Esophagus muscularis mucosa (tissue), 4 donors: ENCODE measurements at regions not wholly inside any gene's neighbourhood (a gene's known extent, or its start where the extent isn't known, plus 50 kb on each side); places are given as distances from the start of the nearest gene placed in this dataset.

ENCODE experiments used
- DNase-seq: peaks from one replicate; pipeline ENCODE4 v3.0.0-alpha.2; 2017; ENCODE audit errors: extremely low spot score
- H3K27ac ChIP-seq, 4 donors: fragments of 200-600 bp; sonication (generic); replicated peaks in 1 of 4; 1 replicate in 3 of 4; 2 replicates in 1 of 4; pipeline ENCODE4 v1.5.1; 2016 to 2019; ENCODE audit warnings: mild to moderate bottlenecking in 1 of 4
- H3K27me3 ChIP-seq, 4 donors: fragments of 200-600 bp; sonication (generic); one replicate each; pipeline versions ENCODE4 v1.5.1 to v1.6.0; 2016 to 2019
- H3K36me3 ChIP-seq, 4 donors: fragments of 200-600 bp; sonication (generic); one replicate each; pipeline ENCODE4 v1.5.1; 2016 to 2019
- H3K4me1 ChIP-seq, 4 donors: fragments of 200-600 bp; sonication (generic); one replicate each; pipeline ENCODE4 v1.5.1; 2016 to 2019
- H3K4me3 ChIP-seq, 4 donors: fragments of 200-600 bp; sonication (generic); 1 replicate in 2 of 4; 2 replicates in 2 of 4; pipeline ENCODE4 v1.5.1; 2016 to 2019; ENCODE audit warnings: mild to moderate bottlenecking in 4 of 4, moderate library complexity in 1 of 4
- H3K9me3 ChIP-seq, 4 donors: fragments of 200-600 bp; sonication (generic); 1 replicate in 3 of 4; 2 replicates in 1 of 4; pipeline ENCODE4 v1.5.1; 2016 to 2019
- EP300 ChIP-seq: sonication (generic); formaldehyde crosslinking; IDR thresholded peaks from one replicate; pipeline ENCODE4 v1.6.1; 2017; ENCODE audit warnings: antibody characterized with exemption
- POLR2A ChIP-seq: fragments of 450-650 bp; IDR thresholded peaks from one replicate; pipeline ENCODE4 v1.6.1; 2017; ENCODE audit warnings: antibody characterized with exemption, moderate library complexity, mild to moderate bottlenecking, low read depth
- POLR2AphosphoS5 ChIP-seq, 2 donors: sonication (generic); formaldehyde crosslinking; IDR thresholded peaks; one replicate each; pipeline ENCODE4 v1.6.1; 2017; ENCODE audit warnings: antibody characterized with exemption in 2 of 2
- WGBS: methylation state at CpG from one replicate; pipeline ENCODE4 v1.1.5; 2018; 5-methylcytosine and 5-hydroxymethylcytosine counted together
- intact Hi-C: fragments of 100-400 bp; cut with DNase I; formaldehyde crosslinking; loops from one replicate; pipeline ENCODE4 v1.15.1; 2023
- TF ChIP-seq, protein P1 (sequence below), 3 experiments: fragments of 200-600 bp in 2 of 3; fragments of 450-650 bp in 1 of 3; sonication (generic) in 2 of 3; IDR thresholded peaks; one replicate each; pipeline ENCODE4 v1.5.1; 2017 to 2019; ENCODE audit warnings: antibody characterized with exemption in 3 of 3, mild to moderate bottlenecking in 2 of 3, moderate library complexity in 1 of 3

DNA sequence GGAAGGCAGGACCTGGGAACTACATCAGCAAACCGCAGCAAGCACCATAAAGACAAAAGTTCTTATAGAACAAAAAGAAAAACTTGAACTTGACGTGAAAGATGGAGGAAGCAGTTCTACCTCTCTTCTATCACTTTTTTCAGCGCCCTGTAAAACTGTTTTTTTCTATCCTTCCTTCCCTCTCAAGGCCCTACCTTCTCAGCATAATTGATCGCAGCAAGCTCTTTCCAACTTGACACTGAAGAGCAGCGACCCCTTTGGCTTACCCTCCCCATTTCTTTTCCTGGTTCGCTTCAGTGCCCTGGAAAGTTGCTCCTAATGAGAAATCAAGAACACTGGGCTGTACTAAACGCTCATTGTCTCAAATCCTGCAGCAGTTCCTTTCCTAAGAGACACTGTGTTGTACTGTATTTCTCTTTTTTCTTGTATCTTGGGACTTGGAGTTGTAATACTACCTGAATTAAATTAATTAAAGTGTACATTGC, 150.6 kb upstream of the SLC4A4 start:
- DNase-seq, result no peak
- TF ChIP-seq EP300 (no peak), POLR2AphosphoS5 (IDR thresholded peaks at IDR 0.05) (no peak), POLR2A (no peak)
- TF ChIP-seq, protein P1, sequence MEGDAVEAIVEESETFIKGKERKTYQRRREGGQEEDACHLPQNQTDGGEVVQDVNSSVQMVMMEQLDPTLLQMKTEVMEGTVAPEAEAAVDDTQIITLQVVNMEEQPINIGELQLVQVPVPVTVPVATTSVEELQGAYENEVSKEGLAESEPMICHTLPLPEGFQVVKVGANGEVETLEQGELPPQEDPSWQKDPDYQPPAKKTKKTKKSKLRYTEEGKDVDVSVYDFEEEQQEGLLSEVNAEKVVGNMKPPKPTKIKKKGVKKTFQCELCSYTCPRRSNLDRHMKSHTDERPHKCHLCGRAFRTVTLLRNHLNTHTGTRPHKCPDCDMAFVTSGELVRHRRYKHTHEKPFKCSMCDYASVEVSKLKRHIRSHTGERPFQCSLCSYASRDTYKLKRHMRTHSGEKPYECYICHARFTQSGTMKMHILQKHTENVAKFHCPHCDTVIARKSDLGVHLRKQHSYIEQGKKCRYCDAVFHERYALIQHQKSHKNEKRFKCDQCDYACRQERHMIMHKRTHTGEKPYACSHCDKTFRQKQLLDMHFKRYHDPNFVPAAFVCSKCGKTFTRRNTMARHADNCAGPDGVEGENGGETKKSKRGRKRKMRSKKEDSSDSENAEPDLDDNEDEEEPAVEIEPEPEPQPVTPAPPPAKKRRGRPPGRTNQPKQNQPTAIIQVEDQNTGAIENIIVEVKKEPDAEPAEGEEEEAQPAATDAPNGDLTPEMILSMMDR (IDR thresholded peaks at IDR 0.05), result no peak
- WGBS, result 26% methylated on average over 7 of the region's 7 CpGs
- H3K36me3 ChIP-seq, result no peaks in the 10 kb centered on the region
- peak overlapping the region in 2 of 4 donors; percentile 14 to 69 for H3K27ac ChIP-seq
- H3K4me3 ChIP-seq, result peak overlapping the region; percentile 66 to 85 (median 75)
- no peaks in the 10 kb centered on the region for H3K9me3 ChIP-seq
- H3K27me3 ChIP-seq, result peaks cover 0 to 5% (median 0%) of the 10 kb centered on the region in 4 donors
- intact Hi-C loops, result no loop called here
- peaks cover 0 to 25% (median 19%) of the 10 kb centered on the region in 4 donors for H3K4me1 ChIP-seq

DNA sequence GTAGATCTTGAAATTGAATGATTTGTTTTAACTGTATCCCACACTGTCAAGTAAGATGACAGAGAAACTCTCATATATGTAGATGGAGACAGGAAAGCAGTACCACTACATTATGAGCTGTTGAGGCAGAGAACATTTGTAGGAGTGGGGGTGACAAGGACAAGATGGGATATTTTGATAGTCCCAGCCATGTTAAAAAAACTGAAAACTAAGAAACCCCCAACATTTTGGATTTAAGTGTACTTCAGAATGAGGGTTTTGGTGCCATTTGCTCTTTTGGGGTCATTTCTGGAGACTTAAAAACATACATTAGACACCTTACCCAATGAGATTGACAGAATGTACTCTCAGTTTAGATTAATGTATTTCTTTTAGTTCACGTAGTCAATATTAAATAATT, 149.9 kb upstream of the SLC4A4 start:
- peaks cover 0 to 5% (median 0%) of the 10 kb centered on the region in 4 donors for H3K27me3 ChIP-seq
- no peaks in the 10 kb centered on the region for H3K9me3 ChIP-seq
- 89% methylated on average over 1 of the region's 1 CpG for WGBS
- no peaks in the 10 kb centered on the region for H3K36me3 ChIP-seq
- H3K4me1 ChIP-seq, result peaks cover 0 to 25% (median 19%) of the 10 kb centered on the region in 4 donors
- DNase-seq, result no peak
- no peak for TF ChIP-seq POLR2A
- no peak for TF ChIP-seq POLR2AphosphoS5 (IDR thresholded peaks at IDR 0.05)
- TF ChIP-seq, protein P1 (IDR thresholded peaks at IDR 0.05), result no peak
- TF ChIP-seq EP300, result no peak
- intact Hi-C loops, result no loop called here
- peak overlapping the region in 1 of 4 donors; percentile 85 for H3K4me3 ChIP-seq
- H3K27ac ChIP-seq, result no peak overlapping the region

DNA sequence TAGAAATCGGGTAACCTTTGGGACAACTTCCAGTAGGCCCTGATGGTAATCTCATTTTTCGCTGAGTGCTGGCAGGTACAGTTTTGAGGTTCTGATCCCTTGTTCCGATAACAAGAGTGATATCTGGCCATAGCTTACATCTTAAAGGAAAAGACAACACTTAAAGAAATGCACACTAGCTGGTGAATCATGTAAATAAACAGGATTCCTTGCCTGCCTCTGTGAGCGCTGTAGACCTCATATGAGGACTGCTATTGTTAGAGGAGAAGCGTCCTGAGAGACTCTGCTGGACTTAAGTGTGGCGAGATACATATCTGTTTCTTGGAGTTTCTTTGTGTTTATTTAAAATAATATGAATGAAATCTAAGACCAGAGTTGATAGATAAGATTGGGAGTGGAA, 149.3 kb upstream of the SLC4A4 start:
- TF ChIP-seq POLR2AphosphoS5 (IDR thresholded peaks at IDR 0.05) (no peak), EP300 (no peak), POLR2A (no peak)
- TF ChIP-seq, protein P1 (IDR thresholded peaks at IDR 0.05), result no peak
- intact Hi-C loops, result no loop called here
- Histone ChIP-seq H3K27me3 (peaks cover 0 to 5% (median 0%) of the 10 kb centered on the region in 4 donors), H3K9me3 (no peaks in the 10 kb centered on the region), H3K36me3 (no peaks in the 10 kb centered on the region), H3K4me1 (peaks cover 0 to 25% (median 17%) of the 10 kb centered on the region in 4 donors), H3K27ac (no peak overlapping the region), H3K4me3 (no peak overlapping the region)
- DNase-seq, result no peak
- 95% methylated on average over 6 of the region's 6 CpGs for WGBS

DNA sequence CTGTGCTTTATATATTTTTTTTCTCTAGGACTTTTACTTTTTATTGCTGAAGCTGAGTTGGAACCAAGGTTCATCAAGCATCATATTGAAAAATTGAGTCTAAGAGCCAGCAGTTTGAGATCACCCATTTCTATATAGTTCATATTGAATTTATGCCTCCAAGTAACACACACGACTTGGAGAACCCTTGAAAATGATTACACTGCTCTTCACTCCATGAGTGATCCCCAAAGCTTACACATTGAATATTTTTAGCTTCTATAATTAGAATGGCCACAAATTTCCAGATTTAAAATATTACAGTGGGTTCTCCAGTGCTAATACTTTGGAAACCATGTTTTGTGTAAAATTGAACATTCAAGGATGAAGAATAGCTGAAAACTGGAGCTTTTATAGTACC, 144.4 kb upstream of the SLC4A4 start:
- Histone ChIP-seq H3K36me3 (no peaks in the 10 kb centered on the region), H3K4me1 (no peaks in the 10 kb centered on the region), H3K9me3 (no peaks in the 10 kb centered on the region), H3K27ac (no peak overlapping the region), H3K27me3 (no peaks in the 10 kb centered on the region), H3K4me3 (no peak overlapping the region)
- 81% methylated on average over 1 of the region's 1 CpG for WGBS
- no peak for DNase-seq
- intact Hi-C loops, result no loop called here
- no peak for TF ChIP-seq EP300
- TF ChIP-seq, protein P1 (IDR thresholded peaks at IDR 0.05), result no peak
- no peak for TF ChIP-seq POLR2AphosphoS5 (IDR thresholded peaks at IDR 0.05)
- no peak for TF ChIP-seq POLR2A

DNA sequence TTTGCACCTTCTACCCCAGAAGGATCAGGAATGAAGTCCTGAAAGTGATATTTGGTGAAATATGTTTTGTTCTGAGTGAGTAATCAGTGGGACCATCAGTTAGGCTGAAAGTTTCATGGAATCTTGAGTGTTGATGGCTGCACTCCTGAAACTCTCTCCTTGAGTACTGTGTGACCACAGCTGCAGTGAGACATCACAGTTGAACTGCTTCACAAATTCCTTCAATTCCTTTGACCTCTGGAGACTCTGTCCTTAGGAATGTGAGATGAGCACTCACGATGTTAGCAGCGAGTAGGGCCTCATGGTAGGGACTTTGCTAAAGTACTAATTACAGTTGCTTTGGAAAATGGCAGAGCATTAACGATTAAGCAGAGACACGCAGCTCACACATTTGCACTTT, 142.9 kb upstream of the SLC4A4 start:
- no peak for DNase-seq
- H3K27ac ChIP-seq, result no peak overlapping the region
- H3K4me3 ChIP-seq, result no peak overlapping the region
- intact Hi-C loops, result no loop called here
- no peaks in the 10 kb centered on the region for H3K9me3 ChIP-seq
- H3K27me3 ChIP-seq, result no peaks in the 10 kb centered on the region
- WGBS, result 74% methylated on average over 4 of the region's 4 CpGs
- no peaks in the 10 kb centered on the region for H3K36me3 ChIP-seq
- H3K4me1 ChIP-seq, result no peaks in the 10 kb centered on the region
- TF ChIP-seq POLR2A (no peak), EP300 (no peak), POLR2AphosphoS5 (IDR thresholded peaks at IDR 0.05) (no peak)
- TF ChIP-seq, protein P1 (IDR thresholded peaks at IDR 0.05), result no peak
